Endothelial cell of umbilical vein (primary cell): ENCODE measurements at regions not wholly inside any gene's neighbourhood (a gene's known extent, or its start where the extent isn't known, plus 50 kb on each side); places are given as distances from the start of the nearest gene placed in this dataset.

Source experiments
- EZH2 ChIP-seq: IDR thresholded peaks from 2 replicates; pipeline ENCODE4 v1.6.1; 2012; ENCODE audit warnings: borderline replicate concordance, low read depth, mild to moderate bottlenecking, moderate library complexity, low read length, inconsistent platforms; ENCODE audit not compliant: severe bottlenecking
- FOS ChIP-seq: IDR thresholded peaks from 2 replicates; pipeline ENCODE4 v1.6.1; 2011; ENCODE audit warnings: mild to moderate bottlenecking, low read length, moderate library complexity, borderline replicate concordance; ENCODE audit not compliant: insufficient read depth
- MAX ChIP-seq: IDR thresholded peaks from 2 replicates; pipeline ENCODE4 v1.6.1; 2011; ENCODE audit not compliant: insufficient read depth, insufficient read length
- MYC ChIP-seq: IDR thresholded peaks from one replicate; pipeline ENCODE4 v1.6.1; 2011; ENCODE audit warnings: mild to moderate bottlenecking, low read depth, low read length
- POLR2A ChIP-seq: IDR thresholded peaks from 2 replicates; pipeline ENCODE4 v1.6.1; 2012; ENCODE audit warnings: low read depth, mild to moderate bottlenecking, control low read depth, low read length
- POLR2AphosphoS5 ChIP-seq: IDR thresholded peaks from 2 replicates; pipeline ENCODE4 v1.6.1; 2012; ENCODE audit warnings: low read depth, mild to moderate bottlenecking, control low read depth, low read length, moderate library complexity; ENCODE audit not compliant: insufficient read depth
- TF ChIP-seq, protein P1 (sequence below), 2 donors: IDR thresholded peaks; 1 replicate in 1 of 2; 2 replicates in 1 of 2; pipeline ENCODE4 v1.5.1; 2011; ENCODE audit warnings: low read length in 2 of 2, mild to moderate bottlenecking in 2 of 2, moderate library complexity in 2 of 2, control low read depth in 1 of 2, inconsistent platforms in 1 of 2, low read depth in 1 of 2; ENCODE audit not compliant: insufficient read depth in 1 of 2; ENCODE audit errors: extremely low read depth in 1 of 2

DNA sequence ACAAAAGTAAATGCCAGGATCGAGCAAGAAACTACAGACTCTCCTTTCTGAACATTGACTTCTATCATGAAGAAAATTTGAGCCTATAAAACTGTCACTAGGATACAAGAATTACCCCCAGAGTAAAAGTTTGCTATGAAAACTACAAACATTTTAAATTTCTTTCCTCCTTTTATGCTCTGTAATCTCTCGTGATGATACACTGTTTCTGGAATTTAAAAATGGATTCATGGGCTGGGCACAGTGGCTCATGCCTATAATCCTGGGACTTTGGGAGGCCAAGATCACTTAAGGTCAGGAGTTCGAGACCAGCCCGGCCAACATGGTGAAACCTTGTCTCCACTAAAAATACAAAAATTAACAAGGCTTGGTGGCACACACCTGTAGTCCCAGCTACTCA, 181.3 kb downstream of the ZNF281 start:
- TF ChIP-seq FOS (no peak), POLR2A (no peak), POLR2AphosphoS5 (no peak), MAX (no peak), MYC (no peak), EZH2 (no peak)
- TF ChIP-seq, protein P1, sequence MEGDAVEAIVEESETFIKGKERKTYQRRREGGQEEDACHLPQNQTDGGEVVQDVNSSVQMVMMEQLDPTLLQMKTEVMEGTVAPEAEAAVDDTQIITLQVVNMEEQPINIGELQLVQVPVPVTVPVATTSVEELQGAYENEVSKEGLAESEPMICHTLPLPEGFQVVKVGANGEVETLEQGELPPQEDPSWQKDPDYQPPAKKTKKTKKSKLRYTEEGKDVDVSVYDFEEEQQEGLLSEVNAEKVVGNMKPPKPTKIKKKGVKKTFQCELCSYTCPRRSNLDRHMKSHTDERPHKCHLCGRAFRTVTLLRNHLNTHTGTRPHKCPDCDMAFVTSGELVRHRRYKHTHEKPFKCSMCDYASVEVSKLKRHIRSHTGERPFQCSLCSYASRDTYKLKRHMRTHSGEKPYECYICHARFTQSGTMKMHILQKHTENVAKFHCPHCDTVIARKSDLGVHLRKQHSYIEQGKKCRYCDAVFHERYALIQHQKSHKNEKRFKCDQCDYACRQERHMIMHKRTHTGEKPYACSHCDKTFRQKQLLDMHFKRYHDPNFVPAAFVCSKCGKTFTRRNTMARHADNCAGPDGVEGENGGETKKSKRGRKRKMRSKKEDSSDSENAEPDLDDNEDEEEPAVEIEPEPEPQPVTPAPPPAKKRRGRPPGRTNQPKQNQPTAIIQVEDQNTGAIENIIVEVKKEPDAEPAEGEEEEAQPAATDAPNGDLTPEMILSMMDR (IDR thresholded peaks at IDR 0.05; ENCODE audit: extremely low read depth in 1 of 2, insufficient read depth in 1 of 2, low read depth in 1 of 2, low read length in 2 of 2): no peak
